AG08395 (cell line): ENCODE measurements at regions not wholly inside any gene's neighbourhood (a gene's known extent, or its start where the extent isn't known, plus 50 kb on each side); places are given as distances from the start of the nearest gene placed in this dataset.

Experiments
- DNase-seq: peaks from one replicate; pipeline ENCODE4 v3.0.0; 2012; ENCODE audit warnings: mixed read lengths, low spot score

- DNase-seq, result no peak
Observed at GRCh38 chr2:222058819-222059445, 239.9 kb downstream of the PAX3 start.

DNA sequence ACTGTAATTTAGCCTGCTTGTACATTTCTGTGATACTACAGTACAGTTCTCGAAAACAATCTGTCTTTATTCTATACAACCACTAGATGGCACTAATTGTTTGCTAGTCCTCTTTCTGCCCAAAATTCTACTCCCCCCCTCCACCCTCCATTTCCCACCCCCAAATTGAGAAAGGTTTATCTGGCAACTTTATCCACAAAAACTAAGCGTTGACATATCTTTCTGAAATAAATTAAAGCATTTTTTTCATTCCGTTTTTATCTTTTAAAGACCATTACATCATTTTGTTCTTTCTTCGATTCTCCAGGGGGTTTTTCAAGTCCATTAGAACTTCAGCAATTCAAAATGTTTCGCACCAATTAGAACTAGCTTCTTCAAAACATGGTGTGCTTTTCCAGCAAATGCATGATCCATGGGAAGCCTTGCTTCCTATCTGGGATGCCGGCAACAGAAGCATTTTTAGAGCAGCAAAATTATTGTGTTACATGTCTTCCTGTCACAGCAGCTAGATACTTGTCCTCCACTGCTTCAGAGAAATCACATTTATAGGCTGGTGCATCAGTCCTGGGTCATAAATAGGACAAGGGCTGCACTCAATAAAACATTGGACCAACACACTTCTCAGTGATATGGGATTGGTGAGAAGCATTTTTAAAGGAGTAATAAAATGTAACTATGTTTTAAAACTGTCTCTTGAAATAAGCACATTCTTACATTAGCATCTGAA is 241.3 kb downstream of the PAX3 start:
- peak; percentile 49 for DNase-seq

- no peak for DNase-seq
Observed at GRCh38 chr2:222055328-222055727, 243.5 kb downstream of the PAX3 start.

- DNase-seq, result no peak
Observed at GRCh38 chr2:222054813-222055212, 244.0 kb downstream of the PAX3 start.

DNA sequence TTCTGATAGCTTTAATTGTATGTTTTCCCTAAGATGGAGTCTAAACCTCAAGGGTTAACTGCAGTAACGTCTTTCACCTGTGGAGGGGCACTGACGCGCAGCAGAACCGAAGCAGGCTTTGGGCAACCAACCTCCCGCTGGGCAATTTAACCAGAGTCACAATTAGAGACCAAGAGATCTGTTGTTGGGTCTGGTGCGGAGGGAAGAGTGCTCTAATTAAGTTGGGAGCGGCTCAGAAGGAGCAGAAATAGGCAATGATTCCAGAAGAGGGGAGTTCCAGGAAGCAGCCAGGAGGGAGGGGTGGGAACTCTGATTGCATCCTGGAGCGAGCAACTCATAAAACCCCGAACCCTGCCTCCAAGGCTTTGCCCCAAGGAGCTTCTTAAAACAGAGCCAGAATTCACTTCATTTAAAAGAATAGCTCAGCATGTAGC is 245.8 kb downstream of the PAX3 start:
- no peak for DNase-seq

GRCh38 chr2:222050981-222051380 is 247.8 kb downstream of the PAX3 start:
- DNase-seq, result no peak

- no peak for DNase-seq
Observed at GRCh38 chr2:222049946-222050345, 248.9 kb downstream of the PAX3 start.

- no peak for DNase-seq
Observed at GRCh38 chr2:222043897-222044296, 254.9 kb downstream of the PAX3 start.

DNA sequence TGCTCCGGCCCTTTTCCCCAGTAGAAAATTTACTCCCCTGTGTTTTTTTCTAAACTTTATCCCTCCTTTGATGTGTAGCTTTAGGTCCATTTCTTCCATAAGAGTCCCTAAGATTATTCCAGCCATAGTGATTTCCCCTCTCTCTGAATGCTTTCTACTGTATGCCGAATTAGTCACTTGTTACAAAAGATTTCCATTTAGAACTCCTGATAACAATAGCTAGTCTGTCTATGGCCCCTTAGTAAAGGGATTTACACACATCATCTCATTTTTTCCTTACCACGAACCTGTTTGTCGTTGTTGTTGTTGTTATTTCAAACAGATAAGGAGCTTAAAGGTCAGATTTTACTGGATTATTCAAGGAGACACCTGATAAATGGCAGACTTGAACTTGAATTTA is 256.1 kb downstream of the PAX3 start:
- DNase-seq, result no peak

- DNase-seq, result no peak
Observed at GRCh38 chr2:222040333-222040732, 258.5 kb downstream of the PAX3 start.

DNA sequence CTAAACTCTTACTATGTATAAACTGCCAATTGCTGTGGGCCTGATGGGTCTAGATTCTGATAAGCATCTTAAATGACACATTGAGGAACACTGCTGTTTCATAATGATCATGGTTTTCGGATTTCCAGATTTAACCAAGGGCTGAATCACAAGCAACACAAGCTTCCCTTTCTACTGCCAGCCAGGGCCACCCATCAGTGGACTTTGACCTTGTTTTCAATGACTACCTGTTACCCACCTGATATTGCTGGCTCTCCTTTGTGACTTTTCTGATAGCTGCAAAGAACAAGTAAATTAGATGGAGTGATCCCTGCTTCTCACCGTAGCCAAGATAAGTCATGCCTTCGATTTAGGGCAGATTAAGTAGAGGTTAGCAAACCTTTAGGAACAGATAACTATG is 259.0 kb downstream of the PAX3 start:
- DNase-seq, result no peak

- peak; percentile 26 for DNase-seq
Observed at GRCh38 chr2:222038067-222038802, 260.6 kb downstream of the PAX3 start.

DNA sequence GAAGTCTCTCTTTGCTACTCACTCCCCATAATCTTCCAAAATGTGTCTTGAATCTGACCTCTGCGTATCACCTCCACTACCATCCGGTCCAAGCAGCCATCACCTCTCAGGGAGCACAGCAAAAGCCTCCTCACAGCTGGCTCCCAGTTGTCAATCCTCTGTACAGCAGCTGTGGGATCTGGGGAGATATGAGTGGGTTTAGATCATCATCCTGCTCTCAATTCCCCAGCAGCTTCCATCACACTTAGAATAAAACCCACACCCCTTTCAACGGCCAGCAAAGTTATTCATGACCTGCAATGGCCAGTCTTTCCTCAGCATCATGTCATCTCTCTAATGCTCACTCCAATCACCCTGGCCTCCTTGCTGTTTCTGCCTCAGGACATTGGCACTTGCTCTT is 261.6 kb downstream of the PAX3 start:
- no peak for DNase-seq

GRCh38 chr2:222034058-222034457 is 264.7 kb downstream of the PAX3 start:
- DNase-seq, result no peak

- DNase-seq, result no peak
Observed at GRCh38 chr2:222033541-222033940, 265.3 kb downstream of the PAX3 start.

- no peak for DNase-seq
Observed at GRCh38 chr2:222025881-222026271, 272.9 kb downstream of the PAX3 start.

- DNase-seq, result peak; percentile 31
Observed at GRCh38 chr2:222024932-222025880, 273.6 kb downstream of the PAX3 start.

GRCh38 chr2:222017252-222017850 is 281.4 kb downstream of the PAX3 start:
- no peak for DNase-seq

- DNase-seq, result no peak
Observed at GRCh38 chr2:222013889-222014288, 284.9 kb downstream of the PAX3 start.

GRCh38 chr2:222000326-222000725 is 298.5 kb downstream of the PAX3 start:
- DNase-seq, result peak; percentile 24

DNA sequence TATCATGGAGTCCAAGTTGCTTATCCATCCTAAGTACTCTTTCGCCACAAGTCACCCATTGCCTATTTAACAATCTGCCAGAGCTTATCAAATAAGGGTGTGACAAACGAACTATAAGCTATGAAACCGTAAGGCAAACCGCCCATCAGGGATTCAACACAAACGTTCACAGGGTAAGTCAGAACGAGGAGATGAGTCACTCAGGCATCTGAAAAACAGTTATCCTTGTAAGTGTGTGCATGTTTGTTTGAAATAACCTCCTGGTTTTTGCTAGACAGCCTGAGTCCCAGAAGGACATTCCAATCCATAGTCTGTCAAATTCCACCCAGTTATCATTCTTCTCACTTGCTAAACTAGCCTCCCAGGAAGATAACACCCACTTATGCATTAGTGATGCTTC is 299.1 kb downstream of the PAX3 start:
- no peak for DNase-seq

DNA sequence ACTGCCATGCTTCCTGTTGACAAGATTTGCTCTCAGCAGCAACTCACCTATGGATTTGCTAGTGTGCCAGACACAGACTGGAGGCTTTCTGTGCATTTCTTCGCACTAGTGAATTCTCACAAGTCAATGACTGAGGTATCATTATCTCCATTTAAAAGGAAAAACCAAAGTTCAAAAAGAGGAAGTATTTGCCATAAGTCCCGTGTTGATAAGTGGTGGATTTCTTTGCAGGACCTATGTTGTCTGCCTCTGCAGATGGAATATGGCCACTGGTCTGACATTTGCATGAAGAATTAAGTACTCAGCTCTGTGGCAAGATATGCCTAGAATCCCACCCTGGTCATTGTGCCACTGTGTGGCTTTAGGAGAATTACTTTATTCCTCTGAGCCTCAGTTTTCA is 299.6 kb downstream of the PAX3 start:
- no peak for DNase-seq
